WERI-Rb-1 (cell line): ENCODE measurements at regions not wholly inside any gene's neighbourhood (a gene's known extent, or its start where the extent isn't known, plus 50 kb on each side); places are given as distances from the start of the nearest gene placed in this dataset.
"Not testable (repeated sequence)": the region's sequence is repeated elsewhere in the genome, so short reads cannot be mapped to it uniquely, and the experiment has no call there.

Source experiments
- DNase-seq: peaks from one replicate; pipeline ENCODE4 v3.0.0-alpha.2; 2020
- H3K27ac ChIP-seq: fragments of 250-450 bp; sonication (Bioruptor Pico); 2 replicates; pipeline ENCODE4 v1.5.1; 2020; ENCODE audit warnings: mild to moderate bottlenecking, moderate library complexity
- H3K27me3 ChIP-seq: fragments of 250-450 bp; sonication (Bioruptor Pico); 2 replicates; pipeline ENCODE4 v1.5.1; 2021; ENCODE audit warnings: mild to moderate bottlenecking, low read depth, moderate library complexity; ENCODE audit not compliant: insufficient read depth, severe bottlenecking
- H3K36me3 ChIP-seq: fragments of 250-450 bp; sonication (Bioruptor Pico); 2 replicates; pipeline ENCODE4 v1.5.1; 2020; ENCODE audit warnings: mild to moderate bottlenecking, moderate library complexity
- H3K4me3 ChIP-seq: 2 replicates; pipeline ENCODE4 v1.5.1; 2011; ENCODE audit warnings: low read depth, mild to moderate bottlenecking, control low read depth, low read length
- H3K9me3 ChIP-seq: fragments of 250-450 bp; sonication (Bioruptor Pico); 2 replicates; pipeline ENCODE4 v1.5.1; 2021; ENCODE audit warnings: mild to moderate bottlenecking, moderate library complexity; ENCODE audit not compliant: severe bottlenecking
- TF ChIP-seq, protein P1 (sequence below): IDR thresholded peaks from 2 replicates; pipeline ENCODE4 v1.5.1; 2011; ENCODE audit warnings: low read depth, mild to moderate bottlenecking, control low read depth, inconsistent platforms, low read length

DNA sequence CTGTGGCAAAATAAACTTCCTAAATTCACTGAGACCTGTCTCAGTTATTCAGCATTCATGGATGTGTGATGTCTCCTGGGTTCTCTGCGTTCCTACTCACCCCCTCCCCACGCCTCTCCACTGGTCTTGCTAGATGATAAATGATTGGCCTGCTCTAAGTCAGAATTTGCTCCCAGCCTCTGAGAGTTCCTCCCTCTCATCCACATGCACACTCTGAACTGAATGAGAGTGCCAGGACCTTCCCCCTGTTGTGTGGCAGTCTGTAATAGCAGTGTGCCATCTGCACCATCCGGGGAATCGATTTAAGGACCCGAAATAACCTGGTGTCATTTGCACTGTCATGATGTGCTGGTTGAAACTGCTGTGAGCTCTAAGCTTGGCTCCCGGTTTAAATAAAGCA, 135.8 kb upstream of the AFDN start:
- TF ChIP-seq, protein P1, sequence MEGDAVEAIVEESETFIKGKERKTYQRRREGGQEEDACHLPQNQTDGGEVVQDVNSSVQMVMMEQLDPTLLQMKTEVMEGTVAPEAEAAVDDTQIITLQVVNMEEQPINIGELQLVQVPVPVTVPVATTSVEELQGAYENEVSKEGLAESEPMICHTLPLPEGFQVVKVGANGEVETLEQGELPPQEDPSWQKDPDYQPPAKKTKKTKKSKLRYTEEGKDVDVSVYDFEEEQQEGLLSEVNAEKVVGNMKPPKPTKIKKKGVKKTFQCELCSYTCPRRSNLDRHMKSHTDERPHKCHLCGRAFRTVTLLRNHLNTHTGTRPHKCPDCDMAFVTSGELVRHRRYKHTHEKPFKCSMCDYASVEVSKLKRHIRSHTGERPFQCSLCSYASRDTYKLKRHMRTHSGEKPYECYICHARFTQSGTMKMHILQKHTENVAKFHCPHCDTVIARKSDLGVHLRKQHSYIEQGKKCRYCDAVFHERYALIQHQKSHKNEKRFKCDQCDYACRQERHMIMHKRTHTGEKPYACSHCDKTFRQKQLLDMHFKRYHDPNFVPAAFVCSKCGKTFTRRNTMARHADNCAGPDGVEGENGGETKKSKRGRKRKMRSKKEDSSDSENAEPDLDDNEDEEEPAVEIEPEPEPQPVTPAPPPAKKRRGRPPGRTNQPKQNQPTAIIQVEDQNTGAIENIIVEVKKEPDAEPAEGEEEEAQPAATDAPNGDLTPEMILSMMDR, result no peak
- Histone ChIP-seq H3K27ac (no peak overlapping the region; the same call in 1 of the 2 replicates), H3K9me3 (no peaks in the 10 kb centered on the region), H3K4me3 (no peak overlapping the region), H3K27me3 (no peaks in the 10 kb centered on the region), H3K36me3 (no peaks in the 10 kb centered on the region)
- peak; percentile 36 for DNase-seq

DNA sequence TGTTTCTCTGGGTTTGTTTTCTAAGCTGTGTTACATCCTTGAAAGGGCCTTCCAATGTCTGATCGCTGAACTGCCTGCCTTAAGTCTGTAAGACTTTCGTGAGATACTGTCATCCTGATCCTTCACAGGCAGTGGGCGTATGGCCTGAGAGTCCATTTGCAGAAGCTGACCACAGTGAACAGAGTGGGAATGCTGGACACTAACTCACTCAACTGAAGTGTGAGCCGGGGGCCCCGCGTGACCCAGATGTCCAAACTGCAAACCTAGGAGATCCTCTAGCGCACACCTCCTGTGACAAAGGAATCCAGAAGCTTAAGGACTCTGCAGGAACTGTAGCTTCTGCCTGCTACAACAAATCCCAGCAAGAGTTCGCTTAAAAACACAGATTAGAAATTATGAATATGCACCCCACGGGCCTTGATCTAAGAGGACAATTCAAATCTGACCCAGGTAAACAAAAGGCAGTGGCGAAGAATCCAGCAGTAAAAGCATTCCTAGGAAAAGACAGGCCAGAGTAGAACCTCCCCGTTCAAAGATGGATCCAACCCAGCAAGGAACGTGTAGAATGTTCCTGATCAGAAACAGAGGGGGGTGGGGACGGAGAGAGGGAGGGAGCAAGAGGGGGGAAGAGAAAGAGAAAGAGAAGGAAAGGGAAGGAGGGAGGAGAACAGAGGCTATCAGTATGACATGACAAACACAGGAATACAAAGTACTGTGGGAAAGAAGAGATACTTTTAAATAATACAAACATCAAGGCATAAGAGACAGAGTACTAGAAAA, 135.0 kb upstream of the AFDN start:
- no peak for DNase-seq
- Histone ChIP-seq H3K27me3 (no peaks in the 10 kb centered on the region), H3K36me3 (no peaks in the 10 kb centered on the region), H3K9me3 (no peaks in the 10 kb centered on the region), H3K27ac (peak overlapping the region; percentile 9; the same call in 1 of the 2 replicates), H3K4me3 (no peak overlapping the region)
- TF ChIP-seq, protein P1, result no peak

DNA sequence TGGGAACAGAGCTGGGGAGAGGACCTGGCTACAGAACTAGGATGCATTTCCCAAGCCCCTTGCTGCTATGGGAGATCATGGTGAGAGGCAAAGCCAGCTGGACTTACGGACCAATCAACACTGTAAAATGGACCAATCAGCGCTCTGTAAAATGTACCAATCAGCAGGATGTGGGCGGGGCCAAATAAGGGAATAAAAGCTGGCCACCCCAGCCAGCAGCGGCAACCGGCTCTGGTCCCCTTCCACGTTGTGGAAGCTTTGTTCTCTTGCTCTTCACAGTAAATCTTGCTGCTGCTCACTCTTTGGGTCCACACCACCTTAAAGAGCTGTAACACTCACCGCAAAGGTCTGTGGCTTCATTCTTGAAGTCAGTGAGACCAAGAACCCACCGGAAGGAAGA, 133.2 kb upstream of the AFDN start:
- H3K4me3 ChIP-seq, H3K36me3 ChIP-seq, H3K9me3 ChIP-seq, DNase-seq, H3K27me3 ChIP-seq, H3K27ac ChIP-seq: not testable (repeated sequence)

DNA sequence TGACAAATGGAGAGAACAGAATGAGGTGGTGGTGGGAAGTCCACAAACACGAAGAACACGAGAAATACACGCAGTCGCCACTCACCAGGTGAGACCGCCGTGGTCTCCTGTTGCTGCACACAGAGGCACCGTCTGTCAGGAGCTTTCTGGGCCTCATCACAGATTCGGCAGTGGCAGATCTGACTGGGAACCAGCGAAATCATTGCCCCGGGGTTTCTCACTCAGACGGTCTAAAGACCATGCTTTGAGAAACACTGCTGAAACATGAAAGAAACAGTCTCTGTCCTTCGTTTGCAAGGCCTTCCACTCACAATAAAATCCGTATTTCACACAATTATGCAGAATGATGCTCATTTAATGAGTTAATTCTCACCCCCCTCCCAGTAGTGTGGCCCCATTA, 130.9 kb upstream of the AFDN start:
- no peak overlapping the region for H3K4me3 ChIP-seq
- H3K36me3 ChIP-seq, result no peaks in the 10 kb centered on the region
- H3K27me3 ChIP-seq, result no peaks in the 10 kb centered on the region
- TF ChIP-seq, protein P1, result no peak
- no peak for DNase-seq
- no peak overlapping the region for H3K27ac ChIP-seq
- no peaks in the 10 kb centered on the region for H3K9me3 ChIP-seq

DNA sequence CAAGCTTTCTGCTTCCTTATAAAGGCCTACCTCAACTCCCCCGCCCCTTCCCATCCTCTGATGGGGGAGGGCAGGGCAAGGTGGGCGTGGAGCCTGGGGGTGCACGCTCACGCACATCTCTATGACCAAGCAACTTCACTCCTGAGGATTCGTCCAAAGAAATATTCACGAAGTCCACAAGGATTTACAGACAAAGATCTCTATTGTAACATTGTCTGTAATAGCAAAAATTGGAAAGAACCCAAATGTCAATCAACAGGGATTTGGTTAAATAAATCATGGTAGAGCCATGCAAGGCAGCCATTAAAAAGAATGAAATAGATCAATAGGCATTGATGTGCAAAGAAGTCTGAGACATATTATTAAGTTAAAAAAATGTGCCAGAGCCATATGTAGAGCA, 130.4 kb upstream of the AFDN start:
- Histone ChIP-seq H3K27ac (no peak overlapping the region), H3K9me3 (no peaks in the 10 kb centered on the region), H3K27me3 (no peaks in the 10 kb centered on the region), H3K36me3 (no peaks in the 10 kb centered on the region), H3K4me3 (no peak overlapping the region)
- no peak for DNase-seq
- TF ChIP-seq, protein P1, result no peak

DNA sequence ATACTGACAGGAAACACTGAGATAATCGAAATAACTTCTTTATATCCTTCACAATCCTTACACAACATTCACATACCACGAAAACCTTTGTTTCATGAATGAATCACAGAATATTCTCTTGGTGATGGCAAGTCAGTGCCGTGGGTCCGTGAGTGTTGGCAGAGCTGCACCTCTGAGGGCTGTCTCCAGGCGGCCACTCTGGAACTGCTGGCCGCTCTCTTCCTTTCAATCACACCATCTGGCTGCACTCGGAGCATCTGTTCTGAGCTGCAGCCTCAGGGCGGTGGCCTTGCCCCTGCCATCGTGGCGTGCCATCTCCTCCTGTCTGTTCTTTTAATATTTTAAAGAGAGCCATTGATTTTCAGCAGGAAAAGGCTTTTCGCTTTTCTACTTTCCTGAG, 129.4 kb upstream of the AFDN start:
- Histone ChIP-seq H3K27ac (peak overlapping the region; percentile 22; the same call in 1 of the 2 replicates), H3K36me3 (no peaks in the 10 kb centered on the region), H3K27me3 (no peaks in the 10 kb centered on the region), H3K9me3 (no peaks in the 10 kb centered on the region), H3K4me3 (no peak overlapping the region)
- DNase-seq, result peak; percentile 73
- TF ChIP-seq, protein P1, result peak; percentile 33; the same call in 1 of the 2 replicates
